Stomach (tissue), 8 donors: ENCODE measurements at regions not wholly inside any gene's neighbourhood (a gene's known extent, or its start where the extent isn't known, plus 50 kb on each side); places are given as distances from the start of the nearest gene placed in this dataset.

Experiments
- DNase-seq, 2 donors: peaks; one replicate each; pipeline versions ENCODE4 v3.0.0 to v3.0.0-alpha.2; 2013 to 2019
- H3K27ac ChIP-seq, 5 donors: fragments of 200-600 bp in 4 of 5; sonication (generic) in 4 of 5; one replicate each; pipeline ENCODE4 v1.5.1; 2013 to 2019; ENCODE audit warnings: mild to moderate bottlenecking in 1 of 5, moderate library complexity in 1 of 5
- H3K27me3 ChIP-seq, 3 donors: fragments of 200-600 bp; sonication (generic); one replicate each; pipeline ENCODE4 v1.5.1; 2017 to 2019; ENCODE audit warnings: mixed run types in 1 of 3
- H3K36me3 ChIP-seq, 4 donors: fragments of 200-600 bp; sonication (generic); 1 replicate in 3 of 4; 2 replicates in 1 of 4; pipeline ENCODE4 v1.5.1; 2016 to 2019
- H3K4me1 ChIP-seq, 4 donors: fragments of 200-600 bp; sonication (generic); one replicate each; pipeline ENCODE4 v1.5.1; 2016 to 2019
- H3K4me3 ChIP-seq, 4 donors: fragments of 200-600 bp; sonication (generic) in 3 of 4; one replicate each; pipeline ENCODE4 v1.5.1; 2016 to 2019; ENCODE audit warnings: mild to moderate bottlenecking in 1 of 4
- H3K9me3 ChIP-seq, 4 donors: fragments of 200-600 bp; sonication (generic); one replicate each; pipeline ENCODE4 v1.5.1; 2016 to 2019
- EP300 ChIP-seq: sonication (generic); formaldehyde crosslinking; IDR thresholded peaks from one replicate; pipeline ENCODE4 v1.6.1; 2017; ENCODE audit warnings: antibody characterized with exemption
- POLR2A ChIP-seq, 4 donors: fragments of 450-650 bp; IDR thresholded peaks; one replicate each; pipeline ENCODE4 v1.6.1; 2016; ENCODE audit warnings: antibody characterized with exemption in 4 of 4, control low read depth in 2 of 4, mild to moderate bottlenecking in 1 of 4, moderate library complexity in 1 of 4
- POLR2AphosphoS5 ChIP-seq, 3 donors: sonication (generic); formaldehyde crosslinking; IDR thresholded peaks; one replicate each; pipeline ENCODE4 v1.6.1; 2016; ENCODE audit warnings: antibody characterized with exemption in 3 of 3
- WGBS, 5 donors: extraction: QIAGEN DNeasy Blood & Tissue Kit in 3 of 5; methylation state at CpG; one replicate each; pipeline versions ENCODE4 v1.1.5 to v1.1.7; 2013 to 2018; 5-methylcytosine and 5-hydroxymethylcytosine counted together
- intact Hi-C: fragments of 100-400 bp; cut with DNase I; formaldehyde crosslinking; loops from one replicate; pipeline ENCODE4 v1.15.1; 2023; ENCODE audit warnings: low total_unique reads
- TF ChIP-seq, protein P1 (sequence below), 7 experiments: fragments of 450-650 bp in 4 of 7; fragments of 200-600 bp in 3 of 7; sonication (generic) in 3 of 7; IDR thresholded peaks; one replicate each; pipeline ENCODE4 v1.5.1; 2016 to 2019; ENCODE audit warnings: antibody characterized with exemption in 7 of 7, control low read depth in 2 of 7, mild to moderate bottlenecking in 1 of 7
- donor health status: healthy with polysubstance abuse.
- donor health status: Bipolar disorder and iron deficiency.
- donor health status: healthy.

DNA sequence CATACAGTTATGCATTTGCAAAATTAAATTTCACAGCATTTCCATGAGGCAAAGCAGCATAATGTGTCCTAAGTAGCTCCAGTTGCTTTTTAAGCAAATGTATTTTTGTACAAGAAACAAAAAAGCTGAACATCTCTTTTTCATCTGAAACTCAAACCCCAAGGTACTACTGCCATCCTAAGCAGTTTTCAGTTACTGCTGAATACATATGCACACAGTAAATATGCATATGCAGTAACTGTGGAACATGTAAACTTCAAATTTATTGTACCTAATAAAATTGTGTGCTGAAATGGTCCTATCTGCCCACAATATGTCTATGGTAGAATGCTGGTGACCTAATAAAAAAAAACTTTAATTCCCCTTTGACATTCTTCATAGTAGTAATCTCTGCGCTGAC lies 458.6 kb upstream of the INTU start:
- Histone ChIP-seq H3K9me3 (no peaks in the 10 kb centered on the region), H3K27ac (no peak overlapping the region), H3K27me3 (no peaks in the 10 kb centered on the region), H3K4me3 (no peak overlapping the region), H3K36me3 (no peaks in the 10 kb centered on the region), H3K4me1 (no peaks in the 10 kb centered on the region)
- intact Hi-C loops, result no loop called here
- WGBS, 5 donors, result 92 to 96% (median 95%) methylated on average over 1 of the region's 1 CpG
- TF ChIP-seq POLR2AphosphoS5 (IDR thresholded peaks at IDR 0.05) (no peak), EP300 (no peak), POLR2A (IDR thresholded peaks at IDR 0.05) (no peak)
- TF ChIP-seq, protein P1, sequence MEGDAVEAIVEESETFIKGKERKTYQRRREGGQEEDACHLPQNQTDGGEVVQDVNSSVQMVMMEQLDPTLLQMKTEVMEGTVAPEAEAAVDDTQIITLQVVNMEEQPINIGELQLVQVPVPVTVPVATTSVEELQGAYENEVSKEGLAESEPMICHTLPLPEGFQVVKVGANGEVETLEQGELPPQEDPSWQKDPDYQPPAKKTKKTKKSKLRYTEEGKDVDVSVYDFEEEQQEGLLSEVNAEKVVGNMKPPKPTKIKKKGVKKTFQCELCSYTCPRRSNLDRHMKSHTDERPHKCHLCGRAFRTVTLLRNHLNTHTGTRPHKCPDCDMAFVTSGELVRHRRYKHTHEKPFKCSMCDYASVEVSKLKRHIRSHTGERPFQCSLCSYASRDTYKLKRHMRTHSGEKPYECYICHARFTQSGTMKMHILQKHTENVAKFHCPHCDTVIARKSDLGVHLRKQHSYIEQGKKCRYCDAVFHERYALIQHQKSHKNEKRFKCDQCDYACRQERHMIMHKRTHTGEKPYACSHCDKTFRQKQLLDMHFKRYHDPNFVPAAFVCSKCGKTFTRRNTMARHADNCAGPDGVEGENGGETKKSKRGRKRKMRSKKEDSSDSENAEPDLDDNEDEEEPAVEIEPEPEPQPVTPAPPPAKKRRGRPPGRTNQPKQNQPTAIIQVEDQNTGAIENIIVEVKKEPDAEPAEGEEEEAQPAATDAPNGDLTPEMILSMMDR (IDR thresholded peaks at IDR 0.05), result no peak
- DNase-seq, result no peak

DNA sequence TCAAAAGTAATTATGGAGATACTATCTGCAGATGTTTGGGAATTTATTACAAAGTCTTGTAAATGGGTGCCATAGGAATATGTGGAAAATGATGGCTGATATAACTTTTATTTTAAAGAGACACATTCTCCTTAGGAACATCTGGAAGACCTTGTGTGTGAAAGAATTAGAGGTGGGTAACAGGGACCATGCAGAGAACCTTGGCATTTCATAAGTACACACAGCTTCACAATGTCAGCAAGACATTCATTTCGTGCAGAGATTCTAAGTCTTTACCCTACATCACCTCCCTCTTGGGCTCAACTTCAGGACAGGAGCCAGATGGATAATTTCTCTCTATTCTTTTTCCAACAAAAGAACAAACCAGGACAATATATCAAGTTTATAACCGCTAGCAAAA lies 458.1 kb upstream of the INTU start:
- 62 to 74% (median 68%) methylated on average over 2 of the region's 2 CpGs for WGBS, 5 donors
- no peak for DNase-seq
- no peaks in the 10 kb centered on the region for H3K27me3 ChIP-seq
- no peak overlapping the region for H3K27ac ChIP-seq
- no peaks in the 10 kb centered on the region for H3K9me3 ChIP-seq
- H3K4me3 ChIP-seq, result no peak overlapping the region
- TF ChIP-seq EP300, result no peak
- TF ChIP-seq, protein P1 (IDR thresholded peaks at IDR 0.05), result no peak
- TF ChIP-seq POLR2A (IDR thresholded peaks at IDR 0.05), result no peak
- TF ChIP-seq POLR2AphosphoS5 (IDR thresholded peaks at IDR 0.05), result no peak
- peaks cover 0 to 3% (median 0%) of the 10 kb centered on the region in 4 donors for H3K4me1 ChIP-seq
- intact Hi-C loops, result no loop called here
- no peaks in the 10 kb centered on the region for H3K36me3 ChIP-seq

DNA sequence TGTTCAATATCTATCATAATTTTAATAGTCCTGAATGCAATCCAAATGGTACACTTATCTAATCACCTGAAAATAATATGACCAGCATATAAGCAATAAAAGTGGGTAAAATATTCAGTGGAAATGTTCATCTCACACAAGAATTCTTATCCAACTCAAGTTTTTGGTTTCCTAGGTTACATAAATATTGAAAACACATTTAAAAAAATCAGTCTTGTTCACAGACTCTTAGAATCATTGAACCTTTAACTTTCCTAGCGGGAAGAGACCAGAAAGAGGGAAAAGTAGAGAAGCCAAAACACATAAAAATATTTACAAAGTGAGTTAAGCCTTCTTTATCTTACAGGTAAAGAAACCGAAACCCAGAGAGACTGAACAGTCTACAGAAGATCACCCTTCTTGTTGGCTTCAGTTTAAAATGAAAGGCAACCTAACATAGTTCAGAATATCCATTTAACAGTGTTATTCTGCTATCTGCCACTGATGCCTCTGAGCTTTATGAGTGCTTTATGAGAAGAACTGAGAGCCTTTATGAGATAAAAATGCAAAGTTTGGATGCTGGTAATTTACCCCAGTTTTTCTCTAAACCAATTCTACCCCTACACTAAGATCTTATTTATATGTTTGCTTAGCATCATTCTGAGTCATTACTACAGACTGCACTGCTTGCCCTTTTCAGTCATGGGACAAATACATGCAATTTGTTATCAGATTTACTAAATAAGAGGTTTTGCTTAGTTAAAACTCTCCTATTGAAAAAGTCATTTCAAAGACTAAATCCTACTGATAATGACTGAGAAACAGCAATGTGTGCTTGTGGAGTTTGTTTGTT lies 453.3 kb upstream of the INTU start:
- Histone ChIP-seq H3K36me3 (no peaks in the 10 kb centered on the region), H3K27ac (no peak overlapping the region), H3K9me3 (peaks cover 0 to 7% (median under 1%) of the 10 kb centered on the region in 4 donors), H3K27me3 (no peaks in the 10 kb centered on the region), H3K4me3 (no peak overlapping the region), H3K4me1 (peaks cover 0 to 7% (median 0%) of the 10 kb centered on the region in 4 donors)
- TF ChIP-seq POLR2AphosphoS5 (IDR thresholded peaks at IDR 0.05) (no peak), EP300 (no peak), POLR2A (IDR thresholded peaks at IDR 0.05) (no peak)
- TF ChIP-seq, protein P1 (IDR thresholded peaks at IDR 0.05), result no peak
- intact Hi-C loops, result no loop called here
- no peak for DNase-seq
- WGBS, 5 donors, result 26 to 41% (median 37%) methylated on average over 2 of the region's 2 CpGs

DNA sequence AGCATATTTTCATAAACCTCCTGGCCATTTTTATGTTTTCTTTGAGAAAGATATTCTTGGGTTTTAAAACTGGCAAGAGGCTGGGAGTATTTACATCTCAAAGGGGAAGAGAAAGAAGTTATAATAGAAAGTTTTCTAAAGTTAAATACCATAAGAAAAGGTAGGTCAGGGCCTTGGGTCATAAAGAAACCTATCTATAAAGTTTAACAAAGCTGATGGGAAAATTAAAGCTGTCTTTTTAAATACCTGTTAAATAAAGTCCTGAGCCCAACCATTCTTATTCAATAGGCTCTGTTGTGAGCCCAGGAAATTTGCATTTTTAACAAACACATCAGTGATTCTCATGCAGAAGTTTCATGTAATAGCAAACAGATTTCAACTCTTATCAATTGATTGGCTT lies 451.8 kb upstream of the INTU start:
- Histone ChIP-seq H3K4me3 (no peak overlapping the region), H3K27me3 (no peaks in the 10 kb centered on the region), H3K36me3 (no peaks in the 10 kb centered on the region), H3K9me3 (peaks cover 0 to 17% (median 2%) of the 10 kb centered on the region in 4 donors), H3K27ac (no peak overlapping the region), H3K4me1 (peaks cover 0 to 7% (median 0%) of the 10 kb centered on the region in 4 donors)
- intact Hi-C loops, result no loop called here
- TF ChIP-seq, protein P1 (IDR thresholded peaks at IDR 0.05), result no peak
- TF ChIP-seq EP300 (no peak), POLR2A (IDR thresholded peaks at IDR 0.05) (no peak), POLR2AphosphoS5 (IDR thresholded peaks at IDR 0.05) (no peak)
- DNase-seq, result no peak
